ENCODE measurements at regions not wholly inside any gene's neighbourhood (a gene's known extent, or its start where the extent isn't known, plus 50 kb on each side); places are given as distances from the start of the nearest gene placed in this dataset.

DNA sequence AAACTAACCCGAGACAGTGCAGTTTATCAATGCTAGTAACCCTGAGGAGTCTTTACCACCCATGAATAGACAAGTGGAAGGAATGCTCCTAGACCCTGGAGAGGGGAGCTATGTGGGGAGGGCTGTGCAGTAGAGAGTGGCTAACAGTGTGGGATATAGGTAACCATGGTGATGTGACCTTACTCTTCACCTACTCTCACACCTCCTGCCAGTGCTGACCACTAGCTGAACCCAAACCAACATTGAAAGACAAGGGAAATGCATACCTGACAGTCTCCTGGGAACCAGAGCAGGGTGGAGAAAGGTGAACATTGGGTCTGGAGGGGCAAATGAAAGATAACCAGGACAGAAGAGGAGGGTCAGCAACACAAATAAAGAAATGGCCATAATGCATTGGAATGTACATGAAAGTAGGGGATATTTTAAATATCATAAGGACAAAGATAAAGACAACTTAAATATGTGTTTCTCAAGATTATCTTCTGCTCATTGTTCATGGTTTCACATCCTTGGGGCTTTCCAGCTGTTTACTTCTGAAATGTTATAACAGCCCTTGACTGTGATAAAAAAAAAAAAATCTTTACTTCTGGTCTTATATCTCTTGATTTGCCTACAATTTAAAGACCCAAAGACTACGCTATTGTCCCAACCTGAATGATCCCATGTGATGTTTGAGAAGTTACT lies 983.3 kb upstream of the TENM4 start:
- 77 to 87% (median 83%) methylated on average over 2 of the region's 2 CpGs for WGBS, 4 donors
- TF ChIP-seq POLR2A (IDR thresholded peaks at IDR 0.05): no peak
- TF ChIP-seq, protein P1, sequence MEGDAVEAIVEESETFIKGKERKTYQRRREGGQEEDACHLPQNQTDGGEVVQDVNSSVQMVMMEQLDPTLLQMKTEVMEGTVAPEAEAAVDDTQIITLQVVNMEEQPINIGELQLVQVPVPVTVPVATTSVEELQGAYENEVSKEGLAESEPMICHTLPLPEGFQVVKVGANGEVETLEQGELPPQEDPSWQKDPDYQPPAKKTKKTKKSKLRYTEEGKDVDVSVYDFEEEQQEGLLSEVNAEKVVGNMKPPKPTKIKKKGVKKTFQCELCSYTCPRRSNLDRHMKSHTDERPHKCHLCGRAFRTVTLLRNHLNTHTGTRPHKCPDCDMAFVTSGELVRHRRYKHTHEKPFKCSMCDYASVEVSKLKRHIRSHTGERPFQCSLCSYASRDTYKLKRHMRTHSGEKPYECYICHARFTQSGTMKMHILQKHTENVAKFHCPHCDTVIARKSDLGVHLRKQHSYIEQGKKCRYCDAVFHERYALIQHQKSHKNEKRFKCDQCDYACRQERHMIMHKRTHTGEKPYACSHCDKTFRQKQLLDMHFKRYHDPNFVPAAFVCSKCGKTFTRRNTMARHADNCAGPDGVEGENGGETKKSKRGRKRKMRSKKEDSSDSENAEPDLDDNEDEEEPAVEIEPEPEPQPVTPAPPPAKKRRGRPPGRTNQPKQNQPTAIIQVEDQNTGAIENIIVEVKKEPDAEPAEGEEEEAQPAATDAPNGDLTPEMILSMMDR (IDR thresholded peaks at IDR 0.05): no peak
- DNase-seq: no peak
- Histone ChIP-seq H3K36me3 (replicated peaks in 1 of 2) (no peaks in the 10 kb centered on the region), H3K9me3 (replicated peaks in 1 of 3) (no peaks in the 10 kb centered on the region), H3K4me1 (replicated peaks in 1 of 2) (no peaks in the 10 kb centered on the region), H3K27ac (no peak overlapping the region), H3K27me3 (no peaks in the 10 kb centered on the region), H3K4me3 (no peak overlapping the region)
- intact Hi-C loops (cut with DNase I): no loop called here

DNA sequence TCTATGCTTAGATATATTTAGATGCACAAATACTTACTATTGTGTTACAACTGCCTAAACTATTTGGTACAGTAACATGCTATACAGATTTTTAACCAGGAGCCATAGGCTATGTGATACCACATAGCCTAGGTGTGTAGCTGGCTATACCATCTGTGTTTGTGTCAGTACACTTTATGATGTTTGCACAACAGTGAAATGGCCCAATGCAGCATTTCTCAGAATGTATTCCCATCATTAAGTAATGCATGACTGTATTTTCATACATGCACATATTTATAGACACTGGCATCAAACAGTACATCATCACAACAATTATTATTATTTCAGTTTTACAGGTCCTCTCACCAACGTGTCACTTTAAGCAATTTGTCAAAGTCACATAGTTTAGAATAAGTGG lies 979.5 kb upstream of the TENM4 start:
- TF ChIP-seq POLR2A (IDR thresholded peaks at IDR 0.05): no peak
- TF ChIP-seq, protein P1 (IDR thresholded peaks at IDR 0.05): no peak
- no peaks in the 10 kb centered on the region for H3K27me3 ChIP-seq
- 58 to 70% (median 67%) methylated on average over 1 of the region's 1 CpG for WGBS, 4 donors

DNA sequence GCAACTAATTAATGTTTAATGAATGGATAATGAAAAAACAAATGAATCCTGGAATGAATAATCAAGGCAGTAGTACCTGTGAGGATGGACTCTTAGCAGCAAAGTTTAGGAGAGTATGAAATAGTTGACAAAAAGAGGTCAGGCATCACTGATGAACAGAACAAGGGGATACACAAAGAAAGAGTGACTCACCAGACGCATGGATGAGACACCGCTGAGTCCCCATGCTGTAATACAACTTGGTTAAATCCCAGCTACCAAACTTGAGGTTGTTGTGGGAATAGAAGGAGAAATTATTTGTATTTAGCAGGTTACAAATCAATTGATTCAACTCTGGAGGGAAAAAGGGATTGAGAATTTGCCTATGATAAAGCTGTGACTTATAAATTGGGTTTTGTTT lies 976.9 kb upstream of the TENM4 start:
- Histone ChIP-seq H3K27ac (no peak overlapping the region), H3K9me3 (replicated peaks in 1 of 3) (peaks cover 0 to 4% (median 0%) of the 10 kb centered on the region in 3 donors), H3K4me1 (replicated peaks in 1 of 2) (peaks cover 0 to 4% of the 10 kb centered on the region in 2 donors), H3K4me3 (no peak overlapping the region), H3K36me3 (replicated peaks in 1 of 2) (no peaks in the 10 kb centered on the region), H3K27me3 (no peaks in the 10 kb centered on the region)
- DNase-seq: no peak
- intact Hi-C loops (cut with DNase I): no loop called here
- TF ChIP-seq, protein P1 (IDR thresholded peaks at IDR 0.05): no peak
- no peak for TF ChIP-seq POLR2A (IDR thresholded peaks at IDR 0.05)
- 81 to 91% (median 87%) methylated on average over 2 of the region's 2 CpGs for WGBS, 4 donors

More for the DNA sequence above, 979.5 kb upstream of the TENM4 start:
- no peaks in the 10 kb centered on the region for H3K4me1 ChIP-seq (replicated peaks in 1 of 2)
- no peak overlapping the region for H3K27ac ChIP-seq
- H3K36me3 ChIP-seq (replicated peaks in 1 of 2): no peaks in the 10 kb centered on the region
- no peak for DNase-seq
- intact Hi-C loops (cut with DNase I): no loop called here
- peaks cover 0 to 4% (median 0%) of the 10 kb centered on the region in 3 donors for H3K9me3 ChIP-seq (replicated peaks in 1 of 3)
- no peak overlapping the region for H3K4me3 ChIP-seq

DNA sequence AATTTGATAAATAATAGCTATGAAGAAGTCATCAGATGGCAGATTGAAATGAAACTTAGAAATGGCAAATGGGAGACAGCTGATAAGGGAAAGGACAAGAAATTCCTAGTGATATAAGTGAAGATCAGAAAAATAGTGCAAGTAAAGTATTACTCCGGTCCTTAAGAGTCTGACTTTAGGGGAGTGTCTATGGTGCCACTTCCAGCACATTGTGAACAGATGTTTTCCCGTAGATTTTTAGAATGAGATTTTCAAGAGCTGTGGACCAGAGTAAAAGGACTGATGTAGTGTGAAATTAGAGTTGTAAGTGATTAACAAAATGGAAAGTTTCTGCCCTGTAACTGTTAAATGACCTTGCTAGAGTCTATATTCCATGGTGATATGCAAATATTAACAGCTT lies 974.8 kb upstream of the TENM4 start:
- WGBS, 4 donors: 89 to 97% (median 94%) methylated on average over 2 of the region's 2 CpGs
- intact Hi-C loops (cut with DNase I): no loop called here
- Histone ChIP-seq H3K9me3 (replicated peaks in 1 of 3) (peaks cover 0 to 4% (median 0%) of the 10 kb centered on the region in 3 donors), H3K4me1 (replicated peaks in 1 of 2) (peaks cover 0 to 4% of the 10 kb centered on the region in 2 donors), H3K27me3 (no peaks in the 10 kb centered on the region), H3K4me3 (no peak overlapping the region), H3K36me3 (replicated peaks in 1 of 2) (no peaks in the 10 kb centered on the region), H3K27ac (peak overlapping the region in 2 of 5 donors; percentile 27 to 57)
- TF ChIP-seq POLR2A (IDR thresholded peaks at IDR 0.05): no peak
- TF ChIP-seq, protein P1 (IDR thresholded peaks at IDR 0.05): no peak
- DNase-seq: no peak

Data from adrenal gland (tissue), 9 donors.